Panc1 (cell line): ENCODE measurements at regions not wholly inside any gene's neighbourhood (a gene's known extent, or its start where the extent isn't known, plus 50 kb on each side); places are given as distances from the start of the nearest gene placed in this dataset.

ENCODE experiments used
- ATAC-seq: fragments of 200-7000 bp; cut with Tn5 transposase; 2 replicates; pipeline ENCODE4 v1.9.1; 2020; ENCODE audit warnings: mild to moderate bottlenecking, moderate library complexity
- BruUV-seq: library from RNA; stranded (reverse); fragments of 400-500 nt; replicated peaks from 2 replicates; lab custom pipeline; 2021; lab: Mats Ljungman, UMichigan
- CTCF ChIA-PET: fragments of 300-600 bp; sonication (Branson Sonifier 250); formaldehyde crosslinking; loops from one replicate; lab custom pipeline; 2022; ENCODE audit warnings: antibody characterized with exemption; lab: Charles Lee
- POLR2A ChIA-PET: fragments of 300-600 bp; sonication (Branson Sonifier 250); formaldehyde crosslinking; loops from one replicate; lab custom pipeline; 2022; ENCODE audit warnings: antibody characterized with exemption; lab: Charles Lee
- DNase-seq: peaks from one replicate; pipeline ENCODE4 v3.0.0-alpha.2; 2010; ENCODE audit warnings: low read depth, low spot score
- H3K27ac ChIP-seq: 2 replicates; pipeline ENCODE4 v1.5.1; 2011; ENCODE audit warnings: mild to moderate bottlenecking, low read length, inconsistent platforms
- H3K27me3 ChIP-seq: fragments of 200-500 bp; sonication (Bioruptor generic); 2 replicates; pipeline ENCODE4 v1.6.0; 2014; ENCODE audit warnings: low read length, inconsistent platforms; ENCODE audit not compliant: control insufficient read depth, insufficient read depth
- H3K36me3 ChIP-seq: fragments of 200-500 bp; sonication (Bioruptor generic); 2 replicates; pipeline ENCODE4 v1.5.1; 2014; ENCODE audit warnings: inconsistent platforms, mild to moderate bottlenecking, low read length, moderate library complexity; ENCODE audit not compliant: control insufficient read depth, insufficient read depth
- H3K4me1 ChIP-seq: 2 replicates; pipeline ENCODE4 v1.5.1; 2011; ENCODE audit warnings: inconsistent platforms, mild to moderate bottlenecking, low read length, moderate library complexity; ENCODE audit not compliant: control insufficient read depth, insufficient read depth
- H3K4me3 ChIP-seq, 2 experiments: 2 replicates each; pipeline ENCODE4 v1.5.1; 2011 to 2012; ENCODE audit warnings: low read depth in 2 of 2, low read length in 2 of 2, mild to moderate bottlenecking in 2 of 2, inconsistent platforms in 1 of 2, moderate library complexity in 1 of 2
- H3K9me3 ChIP-seq: fragments of 200-500 bp; sonication (Bioruptor generic); 2 replicates; pipeline ENCODE4 v1.5.1; 2014; ENCODE audit warnings: low read depth, mild to moderate bottlenecking, inconsistent platforms, low read length, moderate library complexity; ENCODE audit not compliant: control insufficient read depth, insufficient read depth
- POLR2AphosphoS5 ChIP-seq: IDR thresholded peaks from 2 replicates; pipeline ENCODE4 v1.6.1; 2012; ENCODE audit warnings: mild to moderate bottlenecking, low read depth, low read length, moderate library complexity
- SIN3A ChIP-seq: IDR thresholded peaks from 2 replicates; pipeline ENCODE4 v1.6.1; 2012; ENCODE audit warnings: low read depth, mild to moderate bottlenecking, low read length, moderate library complexity, borderline replicate concordance; ENCODE audit not compliant: insufficient read depth
- TCF7L2 ChIP-seq: IDR thresholded peaks from 2 replicates; pipeline ENCODE4 v1.6.1; 2011; ENCODE audit warnings: mild to moderate bottlenecking, low read depth, low read length, inconsistent platforms
- in situ Hi-C: cut with HindIII; loops from 2 replicates; pipeline ENCODE4 v1.10.0; 2016; ENCODE audit warnings: low sequenced_read_pairs, low pct_unique_long_range_greater_than_20kb
- intact Hi-C: fragments of 100-400 bp; cut with micrococcal nuclease; formaldehyde crosslinking; loops from one replicate; pipeline ENCODE4 v1.10.0; 2022; ENCODE audit not compliant: unreplicated experiment
- TF ChIP-seq, protein P1 (sequence below): fragments of 450-650 bp; IDR thresholded peaks from 2 replicates; pipeline ENCODE4 v1.5.1; 2017; ENCODE audit warnings: mild to moderate bottlenecking
- TF ChIP-seq, protein P2 (sequence below), 2 experiments: IDR thresholded peaks; 2 replicates each; pipeline ENCODE4 v1.6.1; 2011 to 2012; ENCODE audit warnings: low read depth in 2 of 2, control low read depth in 1 of 2, low read length in 1 of 2, mild to moderate bottlenecking in 1 of 2, moderate library complexity in 1 of 2; ENCODE audit not compliant: insufficient read depth in 1 of 2

DNA sequence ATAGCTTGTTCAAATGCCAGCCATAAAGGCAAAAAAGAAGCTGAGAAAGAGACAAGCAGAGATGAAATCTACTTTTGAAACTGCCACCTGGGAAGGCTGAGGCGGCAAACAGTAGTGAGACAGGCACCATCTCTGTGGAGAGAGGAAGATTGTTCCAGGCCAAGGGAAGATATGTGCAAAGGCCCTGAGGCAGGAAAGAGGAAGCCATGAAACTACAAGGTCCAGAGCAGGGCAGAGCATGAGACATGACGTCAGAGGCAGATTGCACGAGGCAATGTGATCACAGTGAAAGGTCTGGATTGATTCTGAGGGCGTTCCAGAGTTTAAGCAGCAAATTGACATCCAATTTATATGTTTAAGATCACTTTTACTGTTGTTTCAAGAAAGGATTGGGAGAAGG lies 226.1 kb downstream of the QDPR start:
- ChIA-PET POLR2A (no interaction called here), CTCF (no interaction called here)
- TF ChIP-seq, protein P1, sequence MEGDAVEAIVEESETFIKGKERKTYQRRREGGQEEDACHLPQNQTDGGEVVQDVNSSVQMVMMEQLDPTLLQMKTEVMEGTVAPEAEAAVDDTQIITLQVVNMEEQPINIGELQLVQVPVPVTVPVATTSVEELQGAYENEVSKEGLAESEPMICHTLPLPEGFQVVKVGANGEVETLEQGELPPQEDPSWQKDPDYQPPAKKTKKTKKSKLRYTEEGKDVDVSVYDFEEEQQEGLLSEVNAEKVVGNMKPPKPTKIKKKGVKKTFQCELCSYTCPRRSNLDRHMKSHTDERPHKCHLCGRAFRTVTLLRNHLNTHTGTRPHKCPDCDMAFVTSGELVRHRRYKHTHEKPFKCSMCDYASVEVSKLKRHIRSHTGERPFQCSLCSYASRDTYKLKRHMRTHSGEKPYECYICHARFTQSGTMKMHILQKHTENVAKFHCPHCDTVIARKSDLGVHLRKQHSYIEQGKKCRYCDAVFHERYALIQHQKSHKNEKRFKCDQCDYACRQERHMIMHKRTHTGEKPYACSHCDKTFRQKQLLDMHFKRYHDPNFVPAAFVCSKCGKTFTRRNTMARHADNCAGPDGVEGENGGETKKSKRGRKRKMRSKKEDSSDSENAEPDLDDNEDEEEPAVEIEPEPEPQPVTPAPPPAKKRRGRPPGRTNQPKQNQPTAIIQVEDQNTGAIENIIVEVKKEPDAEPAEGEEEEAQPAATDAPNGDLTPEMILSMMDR = no peak
- in situ Hi-C loops = no loop called here
- no peak overlapping the region for H3K27ac ChIP-seq
- BruUV-seq = no TSS peak
- DNase-seq (no peak), ATAC-seq (no peak)
- intact Hi-C loops = no loop called here
- H3K9me3 ChIP-seq = no peaks in the 10 kb centered on the region
- H3K27me3 ChIP-seq = no peaks in the 10 kb centered on the region
- no peaks in the 10 kb centered on the region for H3K4me1 ChIP-seq
- no peak overlapping the region for H3K4me3 ChIP-seq
- H3K36me3 ChIP-seq = no peaks in the 10 kb centered on the region

DNA sequence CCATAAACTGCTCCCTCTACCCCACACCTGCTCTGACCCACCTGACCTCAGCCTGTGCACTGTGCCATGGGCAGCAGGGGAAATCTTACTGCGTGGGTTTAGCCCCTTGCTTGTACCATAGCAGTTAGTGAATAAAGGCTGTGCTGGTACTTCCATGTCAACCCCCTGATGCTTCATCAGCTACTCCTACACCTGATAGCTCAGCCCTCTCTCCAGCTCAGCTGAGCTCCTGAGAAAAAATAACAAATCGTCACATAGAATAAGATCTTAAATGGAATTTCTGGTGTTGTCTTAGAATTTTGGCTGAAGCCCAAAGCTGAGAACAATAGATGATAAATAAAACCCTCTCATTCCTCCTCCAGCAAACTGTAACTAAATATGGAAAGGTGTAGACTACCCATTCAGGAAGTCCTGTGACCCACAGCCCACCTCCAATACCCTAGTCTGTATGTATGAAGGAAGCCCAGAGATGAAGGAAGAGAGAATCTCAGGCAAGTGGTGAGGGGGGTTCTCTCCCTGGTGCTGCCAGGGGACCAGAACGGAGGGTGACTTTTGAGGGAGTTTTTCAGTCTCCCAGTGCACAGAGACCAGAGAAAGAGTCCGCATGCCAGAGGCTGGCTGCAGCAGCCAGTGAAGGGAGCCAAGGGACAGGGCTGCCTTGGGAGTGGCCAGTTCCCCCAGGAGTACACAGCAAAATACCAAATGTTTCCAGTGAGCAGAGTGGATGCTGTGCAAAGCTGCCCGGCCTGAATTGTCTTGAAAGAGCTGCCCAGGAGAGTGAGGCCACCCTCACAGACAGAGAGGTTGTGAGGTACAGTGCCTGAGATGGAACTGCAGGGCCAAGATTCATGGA lies 227.3 kb downstream of the QDPR start:
- BruUV-seq = no TSS peak
- ATAC-seq = no peak

More for the DNA sequence above, 227.3 kb downstream of the QDPR start:
- intact Hi-C loops = no loop called here
- ChIA-PET POLR2A (no interaction called here), CTCF (no interaction called here)
- in situ Hi-C loops = no loop called here
- Histone ChIP-seq H3K9me3 (no peaks in the 10 kb centered on the region), H3K4me3 (no peak overlapping the region), H3K4me1 (no peaks in the 10 kb centered on the region), H3K36me3 (no peaks in the 10 kb centered on the region), H3K27me3 (no peaks in the 10 kb centered on the region), H3K27ac (no peak overlapping the region)
- DNase-seq = no peak
- TF ChIP-seq, protein P1 = no peak
- TF ChIP-seq, protein P2, sequence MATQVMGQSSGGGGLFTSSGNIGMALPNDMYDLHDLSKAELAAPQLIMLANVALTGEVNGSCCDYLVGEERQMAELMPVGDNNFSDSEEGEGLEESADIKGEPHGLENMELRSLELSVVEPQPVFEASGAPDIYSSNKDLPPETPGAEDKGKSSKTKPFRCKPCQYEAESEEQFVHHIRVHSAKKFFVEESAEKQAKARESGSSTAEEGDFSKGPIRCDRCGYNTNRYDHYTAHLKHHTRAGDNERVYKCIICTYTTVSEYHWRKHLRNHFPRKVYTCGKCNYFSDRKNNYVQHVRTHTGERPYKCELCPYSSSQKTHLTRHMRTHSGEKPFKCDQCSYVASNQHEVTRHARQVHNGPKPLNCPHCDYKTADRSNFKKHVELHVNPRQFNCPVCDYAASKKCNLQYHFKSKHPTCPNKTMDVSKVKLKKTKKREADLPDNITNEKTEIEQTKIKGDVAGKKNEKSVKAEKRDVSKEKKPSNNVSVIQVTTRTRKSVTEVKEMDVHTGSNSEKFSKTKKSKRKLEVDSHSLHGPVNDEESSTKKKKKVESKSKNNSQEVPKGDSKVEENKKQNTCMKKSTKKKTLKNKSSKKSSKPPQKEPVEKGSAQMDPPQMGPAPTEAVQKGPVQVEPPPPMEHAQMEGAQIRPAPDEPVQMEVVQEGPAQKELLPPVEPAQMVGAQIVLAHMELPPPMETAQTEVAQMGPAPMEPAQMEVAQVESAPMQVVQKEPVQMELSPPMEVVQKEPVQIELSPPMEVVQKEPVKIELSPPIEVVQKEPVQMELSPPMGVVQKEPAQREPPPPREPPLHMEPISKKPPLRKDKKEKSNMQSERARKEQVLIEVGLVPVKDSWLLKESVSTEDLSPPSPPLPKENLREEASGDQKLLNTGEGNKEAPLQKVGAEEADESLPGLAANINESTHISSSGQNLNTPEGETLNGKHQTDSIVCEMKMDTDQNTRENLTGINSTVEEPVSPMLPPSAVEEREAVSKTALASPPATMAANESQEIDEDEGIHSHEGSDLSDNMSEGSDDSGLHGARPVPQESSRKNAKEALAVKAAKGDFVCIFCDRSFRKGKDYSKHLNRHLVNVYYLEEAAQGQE (IDR thresholded peaks at IDR 0.05; ENCODE audit: insufficient read depth in 1 of 2, low read depth in 2 of 2, low read length in 1 of 2) = no peak
- TF ChIP-seq SIN3A (no peak), TCF7L2 (no peak), POLR2AphosphoS5 (no peak)
